Smooth muscle cell (in vitro differentiated cells): ENCODE measurements at regions not wholly inside any gene's neighbourhood (a gene's known extent, or its start where the extent isn't known, plus 50 kb on each side); places are given as distances from the start of the nearest gene placed in this dataset.

Source experiments
- DNase-seq: peaks from one replicate; lab custom pipeline; 2025; ENCODE audit not compliant: unreplicated experiment; lab: John Stamatoyannopoulos, UW
- H2AFZ ChIP-seq: fragments of 200-600 bp; sonication (generic); 2 replicates; pipeline ENCODE4 v1.6.0; 2016; ENCODE audit warnings: antibody characterized with exemption, low read depth, mild to moderate bottlenecking
- H3F3A ChIP-seq: fragments of 200-600 bp; sonication (generic); 2 replicates; pipeline ENCODE4 v1.6.0; 2017; ENCODE audit warnings: antibody characterized with exemption, low read depth
- H3K27ac ChIP-seq: fragments of 200-600 bp; sonication (generic); 2 replicates; pipeline ENCODE4 v1.5.1; 2016; ENCODE audit warnings: low read depth, mild to moderate bottlenecking
- H3K27me3 ChIP-seq: fragments of 200-600 bp; sonication (generic); 2 replicates; pipeline ENCODE4 v1.6.1; 2016; ENCODE audit warnings: low read depth, mild to moderate bottlenecking
- H3K36me3 ChIP-seq: fragments of 200-600 bp; sonication (generic); 2 replicates; pipeline ENCODE4 v1.5.1; 2016; ENCODE audit warnings: low read depth
- H3K4me1 ChIP-seq: fragments of 200-600 bp; sonication (generic); 2 replicates; pipeline ENCODE4 v1.5.1; 2016; ENCODE audit warnings: low read depth
- H3K4me2 ChIP-seq: fragments of 200-600 bp; sonication (generic); 2 replicates; pipeline ENCODE4 v1.6.0; 2016; ENCODE audit warnings: mild to moderate bottlenecking
- H3K4me3 ChIP-seq: fragments of 200-600 bp; sonication (generic); 2 replicates; pipeline ENCODE4 v1.5.1; 2016; ENCODE audit warnings: mild to moderate bottlenecking
- H3K79me2 ChIP-seq: fragments of 200-600 bp; sonication (generic); 2 replicates; pipeline ENCODE4 v1.6.0; 2016; ENCODE audit warnings: low read depth, mild to moderate bottlenecking
- H3K9ac ChIP-seq: fragments of 200-600 bp; sonication (generic); 2 replicates; pipeline ENCODE4 v1.6.0; 2016; ENCODE audit warnings: low read depth
- H3K9me3 ChIP-seq: fragments of 200-600 bp; sonication (generic); replicated peaks from 2 replicates; pipeline ENCODE4 v1.5.1; 2016; ENCODE audit warnings: low read depth
- H4K20me1 ChIP-seq: fragments of 200-600 bp; sonication (generic); 2 replicates; pipeline ENCODE4 v1.6.0; 2016; ENCODE audit warnings: low read depth
- CTCF ChIP-seq: fragments of 200-600 bp; sonication (generic); IDR thresholded peaks from 2 replicates; pipeline ENCODE4 v1.5.1; 2017; ENCODE audit warnings: borderline replicate concordance, mild to moderate bottlenecking, antibody characterized with exemption; ENCODE audit not compliant: insufficient read depth, poor library complexity, severe bottlenecking
- WGBS: methylation state at CpG from one replicate; pipeline ENCODE4 v1.1.7; 2016; ENCODE audit warnings: low lambda C conversion rate; 5-methylcytosine and 5-hydroxymethylcytosine counted together

DNA sequence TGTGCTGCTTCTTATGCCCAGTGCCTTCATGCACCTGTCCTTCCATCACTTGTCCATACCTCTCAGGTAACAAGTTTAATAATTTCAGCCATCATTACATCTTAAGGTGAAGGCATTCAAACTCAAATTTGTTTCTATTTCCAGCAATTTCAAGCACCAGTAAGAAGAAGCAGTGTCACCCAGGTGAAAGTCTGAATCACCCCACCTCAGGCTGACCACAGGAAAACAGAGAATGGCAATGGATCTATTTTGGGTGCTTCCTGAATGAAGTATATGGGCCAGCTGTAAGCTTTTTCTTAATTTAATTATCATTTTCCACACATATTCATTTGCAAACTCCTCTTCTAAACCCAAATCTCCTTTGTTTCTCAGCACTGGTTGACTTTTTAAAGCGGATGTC is 372.7 kb upstream of the SOX11 start:
- 100% methylated on average over 1 of the region's 1 CpG for WGBS
- Histone ChIP-seq H3K36me3 (no peaks in the 10 kb centered on the region), H3K27ac (no peak overlapping the region), H3K9me3 (no peaks in the 10 kb centered on the region), H3K4me3 (no peak overlapping the region), H3K27me3 (no peaks in the 10 kb centered on the region), H2AFZ (no peak overlapping the region), H3F3A (no peaks in the 10 kb centered on the region), H4K20me1 (no peaks in the 10 kb centered on the region), H3K4me2 (no peak overlapping the region), H3K79me2 (no peaks in the 10 kb centered on the region), H3K9ac (no peak overlapping the region), H3K4me1 (no peaks in the 10 kb centered on the region)
- no peak for DNase-seq
- TF ChIP-seq CTCF = no peak

DNA sequence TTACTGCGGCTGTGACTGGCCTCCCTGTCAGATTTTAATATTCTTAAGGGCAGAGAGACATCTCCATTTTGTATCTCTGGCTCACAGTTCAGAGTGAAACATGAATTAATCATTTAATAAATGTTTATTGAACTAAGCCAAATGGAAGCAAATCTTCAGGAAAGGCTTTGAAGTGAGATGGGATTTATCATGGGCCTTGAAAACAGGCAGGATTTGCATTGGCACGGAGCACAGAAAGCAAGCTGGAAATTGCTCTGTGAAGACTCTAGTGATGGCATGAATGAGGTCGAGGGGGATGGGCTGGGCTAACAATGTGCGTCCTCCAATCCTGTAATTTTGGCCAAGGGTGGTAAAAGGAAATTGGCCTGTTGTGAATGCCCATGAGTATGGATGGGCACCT is 369.8 kb upstream of the SOX11 start:
- Histone ChIP-seq H3K4me3 (no peak overlapping the region), H3K27ac (no peak overlapping the region), H3K79me2 (no peaks in the 10 kb centered on the region), H3K4me2 (no peak overlapping the region), H3F3A (no peaks in the 10 kb centered on the region), H2AFZ (no peak overlapping the region), H4K20me1 (no peaks in the 10 kb centered on the region), H3K9ac (no peak overlapping the region), H3K4me1 (no peaks in the 10 kb centered on the region), H3K9me3 (no peaks in the 10 kb centered on the region), H3K27me3 (no peaks in the 10 kb centered on the region), H3K36me3 (no peaks in the 10 kb centered on the region)
- no peak for DNase-seq
- no peak for TF ChIP-seq CTCF
- WGBS = 75% methylated on average over 4 of the region's 4 CpGs

- WGBS = 96% methylated on average over 22 of the region's 23 CpGs
- H4K20me1 ChIP-seq = no peaks in the 10 kb centered on the region
- no peak overlapping the region for H3K4me3 ChIP-seq
- no peak overlapping the region for H3K27ac ChIP-seq
- no peak overlapping the region for H2AFZ ChIP-seq
- no peaks in the 10 kb centered on the region for H3K9me3 ChIP-seq
- H3K4me2 ChIP-seq = no peak overlapping the region
- no peaks in the 10 kb centered on the region for H3K4me1 ChIP-seq
- H3K9ac ChIP-seq = no peak overlapping the region
- DNase-seq = no peak
- no peaks in the 10 kb centered on the region for H3K27me3 ChIP-seq
- H3K79me2 ChIP-seq = no peaks in the 10 kb centered on the region
- TF ChIP-seq CTCF = no peak
- H3F3A ChIP-seq = no peaks in the 10 kb centered on the region
- no peaks in the 10 kb centered on the region for H3K36me3 ChIP-seq
Measured at GRCh38 chr2:5325523-5325922, 366.7 kb upstream of the SOX11 start.

DNA sequence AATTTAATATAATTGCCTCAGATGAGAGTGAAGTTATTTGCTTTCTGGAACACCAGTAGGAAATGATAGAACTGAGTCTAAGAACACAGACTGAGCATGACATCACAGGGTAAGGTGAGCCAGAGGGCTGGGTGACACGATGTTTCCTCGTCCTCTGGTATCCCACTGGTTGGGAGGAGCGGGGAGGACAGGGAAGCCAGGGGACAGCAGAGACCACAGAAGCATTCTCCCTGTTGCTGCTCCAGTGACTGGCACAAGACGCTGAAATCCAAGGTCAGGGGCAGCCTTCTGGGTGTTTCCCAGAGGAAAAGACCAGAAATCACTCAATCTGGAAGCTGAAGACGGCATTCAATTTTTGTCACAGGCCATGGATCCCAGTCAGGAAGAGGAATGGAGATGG is 363.4 kb upstream of the SOX11 start:
- Histone ChIP-seq H3K27me3 (no peaks in the 10 kb centered on the region), H3K9me3 (no peaks in the 10 kb centered on the region), H3K4me3 (no peak overlapping the region), H3K9ac (no peak overlapping the region), H4K20me1 (no peaks in the 10 kb centered on the region), H3F3A (no peaks in the 10 kb centered on the region), H3K79me2 (no peaks in the 10 kb centered on the region), H2AFZ (no peak overlapping the region), H3K4me1 (no peaks in the 10 kb centered on the region), H3K36me3 (no peaks in the 10 kb centered on the region), H3K4me2 (no peak overlapping the region), H3K27ac (no peak overlapping the region)
- DNase-seq = no peak
- TF ChIP-seq CTCF = no peak
- 87% methylated on average over 5 of the region's 5 CpGs for WGBS
